Vagina (tissue), 2 donors: ENCODE measurements at regions not wholly inside any gene's neighbourhood (a gene's known extent, or its start where the extent isn't known, plus 50 kb on each side); places are given as distances from the start of the nearest gene placed in this dataset.

ENCODE experiments used
- POLR2A ChIP-seq, 2 donors: fragments of 450-650 bp; IDR thresholded peaks; one replicate each; pipeline ENCODE4 v1.6.1; 2017; ENCODE audit warnings: antibody characterized with exemption in 2 of 2, mild to moderate bottlenecking in 2 of 2, moderate library complexity in 2 of 2
- POLR2AphosphoS5 ChIP-seq, 2 donors: sonication (generic); formaldehyde crosslinking; IDR thresholded peaks; one replicate each; pipeline ENCODE4 v1.9.0; 2017; ENCODE audit warnings: antibody characterized with exemption in 2 of 2, mild to moderate bottlenecking in 2 of 2, low read depth in 1 of 2; ENCODE audit not compliant: insufficient read depth in 1 of 2
- TF ChIP-seq, protein P1 (sequence below), 3 experiments: fragments of 450-650 bp in 2 of 3; fragments of 200-600 bp in 1 of 3; sonication (generic) in 1 of 3; IDR thresholded peaks; one replicate each; pipeline ENCODE4 v1.5.1; 2017 to 2019; ENCODE audit warnings: antibody characterized with exemption in 3 of 3, mild to moderate bottlenecking in 2 of 3, moderate library complexity in 2 of 3

DNA sequence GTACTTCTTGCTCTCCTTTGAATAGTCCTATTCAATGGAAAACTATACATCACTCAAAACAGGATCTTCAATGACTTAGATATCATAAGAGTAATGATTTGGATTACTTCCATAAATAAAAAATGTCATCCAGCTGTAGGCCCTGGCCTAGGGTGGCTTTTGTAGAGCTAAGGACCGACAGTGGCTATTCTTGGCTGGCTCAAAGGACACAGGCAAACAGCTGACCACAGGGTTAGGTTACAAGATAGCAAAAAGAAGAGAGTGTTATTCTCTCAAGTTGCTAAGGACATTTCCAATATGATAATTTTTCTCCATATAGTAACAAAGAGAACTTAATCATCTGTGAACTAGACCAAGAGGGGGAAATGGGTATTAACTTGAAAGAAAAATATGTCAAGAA lies 495.1 kb downstream of the PLPP3 start:
- TF ChIP-seq, protein P1, sequence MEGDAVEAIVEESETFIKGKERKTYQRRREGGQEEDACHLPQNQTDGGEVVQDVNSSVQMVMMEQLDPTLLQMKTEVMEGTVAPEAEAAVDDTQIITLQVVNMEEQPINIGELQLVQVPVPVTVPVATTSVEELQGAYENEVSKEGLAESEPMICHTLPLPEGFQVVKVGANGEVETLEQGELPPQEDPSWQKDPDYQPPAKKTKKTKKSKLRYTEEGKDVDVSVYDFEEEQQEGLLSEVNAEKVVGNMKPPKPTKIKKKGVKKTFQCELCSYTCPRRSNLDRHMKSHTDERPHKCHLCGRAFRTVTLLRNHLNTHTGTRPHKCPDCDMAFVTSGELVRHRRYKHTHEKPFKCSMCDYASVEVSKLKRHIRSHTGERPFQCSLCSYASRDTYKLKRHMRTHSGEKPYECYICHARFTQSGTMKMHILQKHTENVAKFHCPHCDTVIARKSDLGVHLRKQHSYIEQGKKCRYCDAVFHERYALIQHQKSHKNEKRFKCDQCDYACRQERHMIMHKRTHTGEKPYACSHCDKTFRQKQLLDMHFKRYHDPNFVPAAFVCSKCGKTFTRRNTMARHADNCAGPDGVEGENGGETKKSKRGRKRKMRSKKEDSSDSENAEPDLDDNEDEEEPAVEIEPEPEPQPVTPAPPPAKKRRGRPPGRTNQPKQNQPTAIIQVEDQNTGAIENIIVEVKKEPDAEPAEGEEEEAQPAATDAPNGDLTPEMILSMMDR (IDR thresholded peaks at IDR 0.05), result no peak
- no peak for TF ChIP-seq POLR2AphosphoS5 (IDR thresholded peaks at IDR 0.05; ENCODE audit: insufficient read depth in 1 of 2, low read depth in 1 of 2)
- TF ChIP-seq POLR2A (IDR thresholded peaks at IDR 0.05), result no peak
